NCI-H2081 treated with DMSO at 0.1 percent for 48 hours (cell line): ENCODE measurements at regions not wholly inside any gene's neighbourhood (a gene's known extent, or its start where the extent isn't known, plus 50 kb on each side); places are given as distances from the start of the nearest gene placed in this dataset.
"Not testable (repeated sequence)": the region's sequence is repeated elsewhere in the genome, so short reads cannot be mapped to it uniquely, and the experiment has no call there.

Experiments used
- DNase-seq: peaks from one replicate; lab custom pipeline; 2025; lab: John Stamatoyannopoulos, UW

DNA sequence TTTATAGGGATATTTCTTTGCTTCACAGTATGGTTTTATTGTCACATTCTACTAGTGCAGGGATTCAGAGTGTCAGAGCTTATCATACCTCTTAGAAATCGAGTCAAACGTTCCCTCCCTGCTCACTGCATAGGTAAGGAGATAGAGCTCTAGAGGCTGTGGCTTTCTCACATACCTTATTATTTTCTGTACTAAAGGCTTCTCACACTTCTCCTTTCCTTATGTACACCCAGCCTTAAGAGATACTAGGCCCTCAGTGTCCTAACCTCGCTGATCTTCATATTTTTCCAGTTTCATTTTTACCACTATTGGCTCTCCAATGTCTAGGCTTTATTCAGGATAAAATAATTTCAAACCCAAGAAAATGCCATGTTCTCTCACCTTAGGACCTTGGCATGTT lies 297.3 kb upstream of the RIOK2 start:
- DNase-seq = no peak

DNA sequence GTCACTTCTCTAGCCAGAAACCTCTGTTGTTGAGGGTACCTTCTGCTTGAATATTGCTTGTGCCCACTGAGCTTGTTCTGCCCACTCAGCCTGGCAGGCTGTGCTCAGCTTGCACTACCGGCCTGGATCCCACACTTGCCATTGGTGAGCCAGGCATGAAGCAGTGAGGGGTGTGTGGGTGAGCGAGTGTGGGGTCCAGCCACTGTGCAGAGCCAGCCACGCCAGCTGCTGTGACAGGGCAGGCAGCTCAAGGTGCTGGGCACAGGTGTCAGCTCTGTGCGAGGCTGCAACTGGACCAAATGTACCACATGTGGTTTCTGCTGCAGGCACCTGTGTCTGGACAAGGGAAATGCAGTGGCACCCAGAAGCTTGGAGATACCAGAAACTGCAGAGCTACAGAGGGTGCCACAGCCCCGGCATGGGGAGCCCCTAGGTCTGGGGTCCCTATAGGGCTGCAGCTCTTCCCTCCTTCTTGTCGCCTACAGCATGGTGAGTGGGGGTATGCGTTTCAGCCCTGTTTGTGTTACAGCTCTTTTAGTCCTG lies 305.1 kb upstream of the RIOK2 start:
- no peak for DNase-seq

DNA sequence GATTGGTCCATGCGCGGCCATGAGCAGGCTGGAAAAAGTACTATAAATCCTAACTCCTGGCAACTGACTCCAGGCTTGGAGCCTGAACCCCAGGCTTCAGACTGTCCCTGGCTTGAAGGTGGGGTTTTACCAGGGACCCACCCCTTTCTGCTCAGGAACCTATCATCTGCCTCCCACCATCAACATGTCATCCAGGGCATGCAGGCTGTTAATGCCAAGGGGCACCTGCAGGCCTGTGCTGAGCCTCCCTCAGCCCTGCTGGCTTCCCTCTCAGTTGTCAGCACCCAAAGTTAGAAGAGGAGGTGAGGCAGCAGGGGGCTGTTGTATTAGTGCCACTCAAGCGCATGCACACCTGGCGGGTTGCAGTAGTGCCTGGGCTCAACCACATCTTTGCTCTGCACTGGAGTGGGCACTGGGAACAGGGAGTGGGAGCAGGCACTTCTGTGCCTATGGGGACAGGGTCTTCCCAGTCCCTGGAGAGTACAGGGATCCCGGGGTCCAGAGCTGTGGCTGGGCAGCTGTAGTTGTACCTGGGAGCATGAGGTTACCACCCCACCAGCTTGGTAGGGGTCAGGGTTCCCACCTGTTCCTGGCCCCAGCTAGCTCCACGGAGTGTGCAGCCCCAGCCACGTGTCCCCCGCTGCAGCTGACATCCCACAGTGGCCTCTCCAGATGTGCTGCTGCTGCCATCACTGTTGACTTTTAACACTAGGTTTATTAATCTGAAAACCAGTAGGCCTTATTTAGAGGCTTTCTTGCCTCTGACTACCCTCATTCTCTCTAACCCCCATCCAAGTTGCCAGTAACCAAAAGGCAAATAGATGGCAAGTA lies 306.2 kb upstream of the RIOK2 start:
- no peak for DNase-seq

DNA sequence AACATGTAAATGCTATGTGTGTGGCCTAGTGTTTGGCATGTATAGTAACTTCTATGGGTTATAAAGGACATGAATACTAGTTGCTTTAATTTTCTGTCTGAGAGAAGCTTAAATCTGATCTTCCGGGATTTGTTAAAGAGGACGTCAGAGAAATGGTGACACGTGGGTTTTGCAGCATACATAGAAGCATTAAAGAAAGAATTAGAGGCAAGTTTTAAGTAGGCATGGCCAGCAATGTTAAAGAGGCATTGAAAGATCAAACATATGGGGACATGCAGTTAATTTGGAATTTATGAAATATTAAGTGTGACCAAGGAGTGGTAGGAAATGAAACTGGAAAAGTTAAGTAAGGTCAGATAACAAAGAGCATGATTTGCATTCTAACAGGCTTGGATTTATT lies 311.4 kb upstream of the RIOK2 start:
- no peak for DNase-seq

DNA sequence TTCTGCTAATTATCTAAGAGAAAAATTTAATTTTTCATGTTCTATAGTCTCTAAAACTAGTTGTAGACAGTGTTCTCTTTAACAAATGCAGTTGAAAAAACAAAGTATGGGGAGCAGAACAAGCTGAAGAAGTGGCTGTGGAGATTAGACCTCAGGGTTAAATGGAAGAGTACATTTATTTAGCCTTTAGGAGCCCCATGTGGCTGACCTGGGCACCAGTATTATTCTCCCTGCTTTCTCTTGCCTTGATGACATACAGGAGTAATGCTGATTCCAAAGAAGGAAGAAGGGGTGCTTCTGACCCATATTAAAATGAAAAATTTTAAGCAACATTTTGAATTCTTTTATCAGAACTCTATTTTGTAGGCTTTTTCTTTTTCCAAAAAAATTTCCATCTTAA lies 312.3 kb upstream of the RIOK2 start:
- DNase-seq = no peak

DNA sequence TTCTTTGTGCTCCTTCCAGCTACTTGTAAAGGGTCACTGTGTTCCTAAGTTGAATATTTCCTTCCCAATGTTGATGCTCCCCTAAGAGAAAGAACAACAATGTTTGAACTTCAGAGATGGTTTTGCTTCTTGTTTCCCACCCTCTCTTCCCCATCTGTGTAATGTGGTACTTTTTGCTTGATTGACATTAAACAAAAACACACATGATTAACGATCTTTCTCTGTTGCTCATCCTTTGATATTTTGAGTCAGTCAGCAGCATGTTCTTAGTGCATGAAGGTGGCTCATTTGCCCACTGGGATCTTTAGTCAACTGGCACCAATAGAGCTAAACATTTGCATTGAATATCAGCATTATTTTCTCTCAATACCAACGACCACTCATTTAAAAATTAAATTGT lies 313.0 kb upstream of the RIOK2 start:
- no peak for DNase-seq

DNA sequence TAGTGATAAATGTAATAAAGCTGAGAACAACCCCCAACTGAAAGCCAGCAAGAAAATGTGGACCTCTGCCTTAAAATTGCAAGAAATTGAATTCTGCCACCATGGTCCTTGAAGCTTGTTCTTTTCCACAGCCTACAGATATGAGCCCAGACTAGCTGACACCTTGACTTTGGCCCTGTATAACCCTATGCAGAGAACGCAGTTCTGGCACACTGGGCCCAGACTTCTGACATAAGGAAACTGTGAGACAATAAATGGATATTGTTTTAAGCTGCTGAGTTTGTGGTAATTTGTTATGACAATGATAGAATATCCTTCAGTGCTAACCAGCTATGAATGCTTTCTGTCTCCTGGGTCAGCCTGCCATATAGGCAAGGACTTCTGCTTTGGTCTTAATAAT lies 315.6 kb upstream of the RIOK2 start:
- no peak for DNase-seq

DNA sequence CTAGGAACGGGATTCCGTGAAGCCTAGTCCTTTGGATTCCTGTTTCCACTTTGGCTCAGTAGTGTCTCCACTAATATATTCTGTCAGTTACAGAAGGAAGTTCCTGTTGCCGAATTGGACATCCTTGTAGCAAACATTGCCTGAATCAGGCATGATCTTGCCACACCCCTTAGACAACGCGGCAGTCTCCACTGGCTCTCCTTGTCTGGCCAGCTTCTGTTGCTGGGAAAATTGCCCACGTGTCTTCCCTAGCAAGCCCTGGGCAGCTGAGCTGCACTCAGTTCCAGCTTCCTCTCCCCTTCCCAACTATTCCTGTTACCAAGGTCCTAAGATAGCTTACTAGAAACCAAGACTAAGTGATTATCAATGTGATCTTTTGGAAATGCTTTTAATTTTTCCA lies 316.6 kb upstream of the RIOK2 start:
- no peak for DNase-seq

DNA sequence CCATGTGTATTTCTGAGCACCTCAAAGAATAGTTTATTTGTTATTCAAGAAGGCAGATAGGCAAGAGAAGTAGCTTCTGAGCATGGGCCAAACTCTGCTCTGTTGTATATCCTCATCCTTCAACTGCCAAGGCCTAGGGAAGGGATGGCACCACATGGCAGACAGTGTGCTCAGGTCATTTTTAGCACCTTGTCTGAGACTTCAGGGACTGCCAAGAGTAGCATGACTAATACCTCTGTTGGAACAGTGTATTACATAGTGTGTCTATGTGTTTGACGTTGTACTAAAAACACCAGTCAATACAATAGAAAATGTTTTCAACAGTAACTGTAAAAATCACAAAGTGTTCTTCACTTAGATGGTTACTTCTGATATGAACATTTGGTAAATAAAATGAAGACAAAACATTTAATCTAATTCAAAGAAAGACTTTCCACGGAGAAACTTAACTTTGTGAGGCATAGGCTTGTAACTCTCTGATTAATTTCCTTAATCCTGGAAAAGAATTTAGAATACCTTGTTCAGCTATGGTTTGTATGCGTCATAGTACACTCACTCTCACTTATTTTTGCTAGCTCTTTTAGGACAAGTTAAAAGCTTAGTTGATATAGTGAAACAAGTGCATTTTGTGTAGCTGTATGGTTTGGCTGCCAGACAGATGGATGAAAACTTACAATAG lies 318.4 kb upstream of the RIOK2 start:
- DNase-seq = no peak

DNA sequence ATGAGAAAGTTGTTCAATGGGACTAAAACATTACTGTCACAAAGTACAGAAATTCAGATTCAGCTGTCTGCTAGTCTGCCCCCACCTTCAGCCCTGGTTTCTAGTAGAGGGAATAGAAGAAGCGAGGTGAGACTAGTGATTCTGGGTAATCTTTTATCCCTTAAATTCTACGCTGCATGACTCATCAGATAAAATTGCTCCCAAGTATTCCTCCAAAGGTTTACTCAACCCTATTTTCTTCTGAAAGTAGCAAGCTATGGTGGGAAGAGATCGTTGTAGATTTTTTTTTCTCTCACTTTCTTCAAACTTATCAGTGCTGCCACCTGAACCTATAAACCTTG lies 318.9 kb upstream of the RIOK2 start:
- DNase-seq = no peak

DNA sequence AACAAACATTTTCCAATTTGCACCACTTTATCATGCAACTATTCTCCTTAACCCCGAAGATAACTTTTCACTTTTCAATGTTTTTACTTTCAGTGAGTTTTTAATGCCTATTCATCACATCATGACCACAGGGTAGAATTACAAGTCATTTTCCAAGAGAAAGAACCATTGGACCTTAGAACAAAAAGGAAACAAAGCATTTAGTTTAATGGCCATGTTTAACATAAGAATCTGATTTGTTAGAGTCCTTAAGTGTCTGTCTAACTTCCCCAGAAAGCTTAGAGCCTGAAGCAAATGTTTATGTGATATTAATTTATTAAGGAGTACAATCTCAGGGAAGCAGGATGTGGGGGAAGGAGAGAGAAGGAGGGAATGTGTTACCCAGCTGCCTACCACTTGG lies 325.8 kb upstream of the RIOK2 start:
- DNase-seq = no peak

DNA sequence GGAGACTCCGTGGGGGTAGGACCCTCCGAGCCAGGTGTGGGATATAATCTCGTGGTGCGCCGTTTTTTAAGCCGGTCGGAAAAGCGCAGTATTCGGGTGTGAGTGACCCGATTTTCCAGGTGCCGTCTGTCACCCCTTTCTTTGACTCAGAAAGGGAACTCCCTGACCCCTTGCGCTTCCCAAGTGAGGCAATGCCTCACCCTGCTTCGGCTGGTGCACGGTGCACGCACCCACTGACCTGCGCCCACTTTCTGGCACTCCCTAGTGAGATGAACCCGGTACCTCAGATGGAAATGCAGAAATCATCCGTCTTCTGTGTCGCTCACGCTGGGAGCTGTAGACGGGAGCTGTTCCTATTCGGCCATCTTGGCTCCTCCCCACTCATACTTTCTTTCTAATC lies 336.5 kb upstream of the RIOK2 start:
- DNase-seq = not testable (repeated sequence)

DNA sequence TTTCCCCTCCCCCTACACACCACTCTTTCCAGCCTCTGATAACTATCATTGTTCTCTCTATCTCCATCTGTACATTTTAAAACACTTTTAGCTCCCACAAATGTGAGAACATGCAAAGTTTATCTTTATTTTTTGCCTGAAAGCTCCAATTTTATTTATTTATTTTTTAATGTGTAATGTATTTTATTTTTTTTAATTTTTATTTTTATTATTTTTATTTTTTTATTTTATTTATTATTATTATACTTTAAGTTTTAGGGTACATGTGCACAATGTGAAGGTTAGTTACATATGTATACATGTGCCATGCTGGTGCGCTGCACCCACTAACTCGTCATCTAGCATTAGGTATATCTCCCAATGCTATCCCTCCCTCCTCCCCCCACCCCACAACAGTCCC lies 340.3 kb upstream of the RIOK2 start:
- not testable (repeated sequence) for DNase-seq

DNA sequence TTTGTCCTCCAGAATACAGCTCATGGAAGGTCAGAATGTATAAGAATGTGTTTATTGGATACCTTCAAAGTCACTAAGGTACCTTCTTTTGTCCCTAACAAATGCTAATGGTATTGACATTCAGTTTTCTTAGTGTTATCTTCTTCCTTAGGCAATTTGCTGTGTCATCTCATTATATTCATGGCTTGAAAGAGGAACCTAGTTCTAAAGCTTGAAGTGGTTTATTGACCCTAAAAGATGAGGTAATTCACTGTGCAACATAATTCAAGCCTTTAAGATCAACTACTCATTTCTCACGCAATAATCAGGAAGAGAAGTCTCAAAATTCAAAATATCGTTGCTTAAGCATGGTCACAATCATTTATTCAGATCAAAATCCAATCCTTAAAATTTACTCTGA lies 342.7 kb upstream of the RIOK2 start:
- no peak for DNase-seq

DNA sequence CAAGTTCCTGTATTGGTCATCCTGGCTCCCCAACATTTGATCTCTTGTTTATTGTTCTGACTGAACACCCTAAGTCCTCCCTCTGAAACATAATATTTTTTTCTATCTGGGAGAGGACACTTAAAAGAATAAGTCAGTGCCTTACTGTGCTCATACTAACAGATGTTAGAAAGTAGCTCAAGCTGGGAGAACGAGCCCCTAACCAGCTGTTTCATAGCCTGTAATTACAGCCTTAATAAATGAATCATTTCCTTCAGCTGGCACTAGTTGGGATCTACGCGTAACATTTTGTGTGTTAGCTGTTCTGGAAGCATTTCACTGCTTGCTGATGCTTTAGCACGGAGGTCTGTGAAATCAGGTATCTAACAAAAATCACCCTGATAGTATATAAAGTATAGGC lies 345.9 kb upstream of the RIOK2 start:
- no peak for DNase-seq

DNA sequence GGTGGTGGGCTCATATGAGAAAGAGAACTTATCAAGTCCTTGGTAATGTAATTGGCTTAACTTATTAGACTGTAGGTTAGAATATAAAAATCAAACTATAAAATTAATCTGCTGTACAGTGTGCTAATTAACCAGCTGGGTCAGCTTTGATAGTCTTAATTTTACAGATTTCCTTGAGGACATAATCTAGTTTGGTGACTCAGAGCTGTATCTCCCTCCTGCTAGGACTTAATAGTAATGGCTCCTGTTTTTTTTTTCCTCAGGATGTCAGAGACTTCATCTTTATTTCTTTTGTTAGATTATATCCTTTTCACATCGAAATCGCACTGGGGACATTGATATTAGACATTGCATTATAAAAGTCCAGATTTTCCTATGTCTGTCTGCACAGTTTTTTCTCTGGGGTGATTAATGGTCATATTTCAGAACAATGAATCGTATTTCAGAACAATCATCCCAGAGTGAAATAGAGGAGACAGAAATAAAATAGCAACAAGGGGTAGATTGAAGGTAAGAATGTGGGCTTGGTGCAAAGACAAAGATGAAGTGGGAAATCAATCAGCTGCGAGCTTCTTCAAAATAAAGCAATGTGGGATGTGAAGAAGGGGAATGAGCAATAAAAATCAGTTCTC lies 346.4 kb upstream of the RIOK2 start:
- DNase-seq = no peak

DNA sequence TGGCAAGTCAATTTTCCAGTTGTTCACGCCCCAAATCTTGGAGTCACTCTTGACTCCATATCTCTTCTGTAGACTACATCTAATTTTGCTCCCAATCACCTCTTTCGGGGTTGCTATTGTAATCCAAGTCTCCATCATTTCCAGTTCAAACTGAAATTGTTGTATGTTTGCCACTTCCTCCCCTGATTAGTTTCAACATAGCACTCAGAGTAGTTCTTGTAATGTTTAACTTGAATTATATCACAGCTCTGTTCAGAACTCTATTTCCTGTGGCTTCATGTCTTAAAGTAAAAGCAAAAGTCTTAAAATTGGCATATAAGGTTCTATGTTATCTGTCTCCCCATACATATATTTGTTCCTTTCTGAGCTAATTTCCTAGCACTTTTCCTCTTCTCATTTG lies 348.5 kb upstream of the RIOK2 start:
- no peak for DNase-seq

DNA sequence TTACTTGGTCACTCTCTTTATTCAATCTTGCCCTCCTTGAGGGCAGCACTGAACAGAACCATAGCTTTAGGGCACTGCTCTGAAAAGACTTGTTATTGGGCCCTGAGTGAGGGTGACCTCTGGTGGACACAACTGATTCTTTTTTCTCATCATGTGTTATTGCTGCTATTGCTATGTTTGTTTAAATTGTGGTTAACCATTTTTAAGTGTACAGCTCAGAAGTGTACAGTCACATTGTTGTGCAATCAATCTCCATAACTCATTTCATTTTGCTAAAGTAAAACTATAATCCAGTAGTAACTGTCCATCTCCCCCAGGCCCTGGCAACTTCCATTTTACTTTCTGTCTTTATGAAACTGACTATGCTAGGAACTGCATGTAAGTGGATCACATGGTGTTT lies 351.1 kb upstream of the RIOK2 start:
- peak; percentile 3 for DNase-seq

DNA sequence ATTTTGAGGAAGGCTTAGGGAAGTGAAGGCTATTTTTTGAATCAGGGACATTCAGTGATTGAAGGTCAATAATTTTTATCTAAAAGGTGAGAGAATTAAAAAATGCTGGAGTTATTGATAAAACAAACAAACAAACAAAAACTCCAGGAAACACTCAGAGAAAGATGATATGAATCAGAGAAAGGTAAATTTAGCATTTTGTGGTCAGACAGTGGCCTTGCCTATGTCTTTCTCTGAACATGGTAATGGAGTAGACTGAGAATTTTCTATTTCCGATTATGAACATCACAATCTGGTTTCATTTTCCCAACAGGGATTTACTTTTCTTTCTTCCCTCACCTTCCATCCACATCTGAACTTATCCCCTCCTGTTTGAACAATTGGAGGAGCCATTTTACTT lies 353.6 kb upstream of the RIOK2 start:
- DNase-seq = no peak

DNA sequence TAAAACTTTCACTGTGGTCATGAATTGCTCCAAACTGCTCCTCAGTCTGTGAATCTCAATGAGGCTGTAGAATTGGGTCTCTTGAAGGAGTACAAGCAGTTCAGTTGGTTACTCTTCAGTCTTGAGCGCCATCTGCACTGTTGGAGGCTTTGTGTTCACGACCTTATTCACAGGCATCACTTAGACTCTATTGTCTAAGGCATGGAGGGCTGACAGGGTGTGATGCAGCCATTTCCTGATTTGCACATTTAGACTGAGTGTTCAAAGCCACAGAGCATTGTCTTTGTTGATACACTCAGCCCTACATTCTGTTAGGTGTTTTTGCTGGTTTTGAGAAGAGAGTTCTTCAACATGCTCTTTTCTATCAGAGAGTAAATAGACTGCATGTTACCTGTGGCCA lies 355.9 kb upstream of the RIOK2 start:
- no peak for DNase-seq

DNA sequence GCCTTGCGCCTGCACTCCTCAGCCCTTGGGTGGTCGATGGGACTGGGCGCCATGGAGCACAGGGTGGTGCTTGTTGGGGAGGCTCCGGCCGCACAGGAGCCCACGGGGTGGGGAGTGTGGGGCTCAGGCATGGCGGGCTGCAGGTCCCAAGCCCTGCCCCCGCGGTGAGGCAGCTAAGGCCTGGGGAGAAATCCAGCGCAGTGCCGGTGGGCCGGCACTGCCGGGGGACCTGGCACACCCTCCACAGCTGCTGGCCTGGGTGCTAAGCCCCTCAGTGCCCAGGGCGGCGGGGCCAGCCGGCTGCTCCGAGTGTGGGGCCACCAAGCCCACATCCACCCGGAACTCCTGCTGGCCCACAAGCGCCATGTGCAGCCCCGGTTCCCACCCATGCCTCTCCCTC lies 358.8 kb upstream of the RIOK2 start:
- DNase-seq = no peak

DNA sequence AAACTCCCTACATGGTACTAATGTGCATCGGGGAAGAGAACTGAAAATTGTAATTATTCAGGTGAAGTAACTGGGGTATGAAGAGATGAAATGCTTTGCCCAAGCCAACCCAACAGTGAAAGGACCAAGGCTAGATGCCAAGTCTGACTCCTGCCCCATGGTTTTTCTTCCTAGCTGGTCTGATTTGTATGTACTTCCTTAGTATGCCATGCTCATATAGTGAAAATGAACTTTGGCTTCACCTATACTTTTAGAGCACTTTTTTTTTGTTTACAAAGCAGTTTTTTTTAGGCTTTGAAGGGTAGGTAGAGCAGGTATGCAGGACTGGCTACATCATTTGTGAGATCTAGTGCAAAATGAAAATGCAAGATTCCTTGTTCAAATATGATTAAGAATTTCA lies 359.4 kb upstream of the RIOK2 start:
- DNase-seq = no peak

DNA sequence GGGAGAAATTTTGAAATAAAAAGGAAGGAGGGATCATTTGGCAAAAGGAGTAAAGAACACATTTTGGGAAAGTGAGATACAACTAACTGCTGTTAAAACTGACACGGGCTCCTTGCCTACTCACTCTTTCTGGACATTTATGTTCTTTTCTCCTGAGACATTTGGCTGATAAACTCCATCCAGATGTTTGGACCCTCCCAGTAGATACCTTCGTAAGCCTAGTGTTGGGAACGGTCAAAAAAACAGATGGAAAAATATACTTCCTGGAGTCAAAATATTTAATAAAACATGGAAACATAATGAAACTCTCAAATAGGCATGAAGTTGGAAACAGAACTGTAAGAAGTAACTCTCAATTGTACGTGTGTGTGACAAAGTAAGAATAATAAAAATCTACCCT lies 360.1 kb upstream of the RIOK2 start:
- no peak for DNase-seq
